Activated CD4-positive, alpha-beta T cell treated with anti-CD3 and anti-CD28 coated beads, Interleukin-10, Interleukin-2, amounts not matched to agents 100 ng/mL and 50 ng/mL, durations not matched to agents 16 hours and 8 hours (primary cell): ENCODE measurements at regions not wholly inside any gene's neighbourhood (a gene's known extent, or its start where the extent isn't known, plus 50 kb on each side); places are given as distances from the start of the nearest gene placed in this dataset.
A peak's percentile ranks its signal among the peaks of the same experiment; 100 is the strongest.
"Not testable (repeated sequence)": the region's sequence is repeated elsewhere in the genome, so short reads cannot be mapped to it uniquely, and the experiment has no call there.

Experiments
- DNase-seq: peaks from one replicate; pipeline ENCODE4 v3.0.0-alpha.2; 2020

- no peak for DNase-seq
Measured at GRCh38 chr18:59848002-59848401, 51.8 kb upstream of the PMAIP1 start.

GRCh38 chr18:59847491-59847846, 52.3 kb upstream of the PMAIP1 start:
- not testable (repeated sequence) for DNase-seq

- peak; percentile 69 for DNase-seq
Measured at GRCh38 chr18:59846814-59847490, 52.8 kb upstream of the PMAIP1 start.

GRCh38 chr18:59842947-59843346, 56.8 kb upstream of the PMAIP1 start:
- DNase-seq, result no peak

GRCh38 chr18:59839931-59840685, 59.7 kb upstream of the PMAIP1 start:
- no peak for DNase-seq

GRCh38 chr18:59839246-59839645, 60.5 kb upstream of the PMAIP1 start:
- no peak for DNase-seq

GRCh38 chr18:59837586-59837985, 62.2 kb upstream of the PMAIP1 start:
- peak; percentile 75 for DNase-seq

GRCh38 chr18:59835605-59836379, 64.0 kb upstream of the PMAIP1 start:
- DNase-seq, result no peak

- peak; percentile 52 for DNase-seq
Measured at GRCh38 chr18:59834267-59834666, 65.5 kb upstream of the PMAIP1 start.

GRCh38 chr18:59833785-59834184, 66.0 kb upstream of the PMAIP1 start:
- peak; percentile 61 for DNase-seq

GRCh38 chr18:59823596-59824195, 76.1 kb upstream of the PMAIP1 start:
- peak; percentile 72 for DNase-seq

- DNase-seq, result no peak
Measured at GRCh38 chr18:59822612-59823550, 76.9 kb upstream of the PMAIP1 start.

GRCh38 chr18:59821983-59822382, 77.8 kb upstream of the PMAIP1 start:
- no peak for DNase-seq

GRCh38 chr18:59820663-59821062, 79.1 kb upstream of the PMAIP1 start:
- DNase-seq, result no peak

- no peak for DNase-seq
Measured at GRCh38 chr18:59818769-59819168, 81.0 kb upstream of the PMAIP1 start.

GRCh38 chr18:59814891-59815290, 84.9 kb upstream of the PMAIP1 start:
- no peak for DNase-seq

- DNase-seq, result no peak
Measured at GRCh38 chr18:59813942-59814341, 85.9 kb upstream of the PMAIP1 start.

- DNase-seq, result no peak
Measured at GRCh38 chr18:59810735-59811520, 88.9 kb upstream of the PMAIP1 start.

GRCh38 chr18:59810183-59810582, 89.6 kb upstream of the PMAIP1 start:
- no peak for DNase-seq

GRCh38 chr18:59802031-59802430, 97.8 kb upstream of the PMAIP1 start:
- DNase-seq, result peak; percentile 77

- DNase-seq, result no peak
Measured at GRCh38 chr18:59801576-59801975, 98.2 kb upstream of the PMAIP1 start.
